ENCODE measurements at regions not wholly inside any gene's neighbourhood (a gene's known extent, or its start where the extent isn't known, plus 50 kb on each side); places are given as distances from the start of the nearest gene placed in this dataset.

GRCh38 chr5:116375926-116376325 lies 198.7 kb downstream of the SEMA6A start:
- Mint-ChIP-seq H3K27ac (0 out of 2 replicates have a peak overlapping the region, but pooled peaks have one; percentile 33), H3K4me1 (peaks cover 17% of the 10 kb centered on the region), H3K36me3 (ENCODE audit: low read depth) (no peaks in the 10 kb centered on the region), H3K4me3 (no peak overlapping the region), H3K9me3 (no peaks in the 10 kb centered on the region), H3K27me3 (ENCODE audit: insufficient read depth, low read depth, poor library complexity) (peaks cover 4% of the 10 kb centered on the region)
- H3K27me3 ChIP-seq (ENCODE audit: insufficient read depth), result no peaks in the 10 kb centered on the region
- no peaks in the 10 kb centered on the region for H3K79me2 ChIP-seq (replicated peaks; ENCODE audit: insufficient read depth)
- no peak for DNase-seq (ENCODE audit: low spot score)
- H2AFZ ChIP-seq, result peak overlapping the region; percentile 18; the same call in 1 of the 2 replicates
- no peak overlapping the region for H3K4me3 ChIP-seq
- TF ChIP-seq CREB1 (CRISPR knock-in tag; IDR thresholded peaks at IDR 0.05; ENCODE audit: low read depth) (no peak), STAT1 (IDR thresholded peaks at IDR 0.05; ENCODE audit: unreplicated experiment) (no peak), ETS1 (IDR thresholded peaks at IDR 0.05) (no peak), CTCF (conservative IDR thresholded peaks at IDR 0.05; ENCODE audit: low read depth in 2 of 2) (no peak), POLR2AphosphoS5 (IDR thresholded peaks at IDR 0.05; ENCODE audit: low read depth) (no peak), EZH2 (IDR thresholded peaks at IDR 0.05; ENCODE audit: low read depth, unreplicated experiment) (no peak), REST (IDR thresholded peaks at IDR 0.05; ENCODE audit: unreplicated experiment) (no peak), EZH2phosphoT487 (IDR thresholded peaks at IDR 0.05; ENCODE audit: unreplicated experiment) (no peak), ZNF462 (CRISPR knock-in tag; IDR thresholded peaks at IDR 0.05) (no peak), NANOG (IDR thresholded peaks at IDR 0.05; ENCODE audit: borderline replicate concordance) (no peak), ZNF331 (CRISPR knock-in tag; IDR thresholded peaks at IDR 0.05; ENCODE audit: low read depth) (no peak), ZNF114 (CRISPR knock-in tag; IDR thresholded peaks at IDR 0.05) (no peak), JUNB (IDR thresholded peaks at IDR 0.05; ENCODE audit: unreplicated experiment) (no peak)
- H3F3A ChIP-seq (replicated peaks; ENCODE audit: low read depth), result no peaks in the 10 kb centered on the region
- no peaks in the 10 kb centered on the region for H3K9me2 ChIP-seq (ENCODE audit: insufficient read depth)
- ATAC-seq, result peak; percentile 73
- H3K36me3 ChIP-seq (ENCODE audit: insufficient read depth), result no peaks in the 10 kb centered on the region
- 0 out of 2 replicates have a peak overlapping the region, but pooled peaks have one; percentile 40 for H3K4me2 ChIP-seq
- H3K27ac ChIP-seq (ENCODE audit: low read depth), result peak overlapping the region; percentile 39; the same call in 1 of the 2 replicates
- H3K4me1 ChIP-seq (ENCODE audit: insufficient read depth), result peaks cover 12% of the 10 kb centered on the region
- H4K20me1 ChIP-seq (replicated peaks; ENCODE audit: insufficient read depth), result no peaks in the 10 kb centered on the region

All from GM23338 (cell line).